ENCODE measurements at regions not wholly inside any gene's neighbourhood (a gene's known extent, or its start where the extent isn't known, plus 50 kb on each side); places are given as distances from the start of the nearest gene placed in this dataset.

DNA sequence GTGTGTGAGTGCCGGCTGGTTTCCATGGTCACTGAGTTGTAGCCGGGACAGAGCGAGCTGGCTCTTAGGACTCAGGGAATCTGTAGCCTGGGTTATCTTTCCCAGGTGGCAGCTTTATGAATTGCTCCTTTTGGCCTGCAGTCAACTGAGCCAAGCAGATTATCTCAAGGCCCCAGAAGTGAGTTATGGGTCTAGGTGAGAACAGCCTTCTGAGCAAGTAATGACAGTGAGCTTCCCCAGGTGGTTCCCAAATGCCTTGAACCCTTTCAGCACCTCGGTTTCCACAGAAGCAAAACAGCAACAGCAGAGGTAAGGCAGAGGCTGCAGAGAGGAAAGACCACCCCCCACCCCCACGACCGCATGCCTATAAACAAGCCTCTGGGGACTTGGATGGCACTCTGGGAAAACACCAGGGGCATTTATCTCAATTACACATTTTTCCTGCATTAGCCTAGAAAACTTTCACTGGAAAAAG is 56.7 kb upstream of the DGKG start:
- intact Hi-C loops (cut with DNase I), result no loop called here
- H3K4me3 ChIP-seq, result no peak overlapping the region
- H3K4me1 ChIP-seq, result peaks cover 13% of the 10 kb centered on the region
- H3K27ac ChIP-seq, result no peak overlapping the region
- no peaks in the 10 kb centered on the region for H3K27me3 ChIP-seq (ENCODE audit: low read depth)
- H3K36me3 ChIP-seq, result no peaks in the 10 kb centered on the region
- TF ChIP-seq, protein P1, sequence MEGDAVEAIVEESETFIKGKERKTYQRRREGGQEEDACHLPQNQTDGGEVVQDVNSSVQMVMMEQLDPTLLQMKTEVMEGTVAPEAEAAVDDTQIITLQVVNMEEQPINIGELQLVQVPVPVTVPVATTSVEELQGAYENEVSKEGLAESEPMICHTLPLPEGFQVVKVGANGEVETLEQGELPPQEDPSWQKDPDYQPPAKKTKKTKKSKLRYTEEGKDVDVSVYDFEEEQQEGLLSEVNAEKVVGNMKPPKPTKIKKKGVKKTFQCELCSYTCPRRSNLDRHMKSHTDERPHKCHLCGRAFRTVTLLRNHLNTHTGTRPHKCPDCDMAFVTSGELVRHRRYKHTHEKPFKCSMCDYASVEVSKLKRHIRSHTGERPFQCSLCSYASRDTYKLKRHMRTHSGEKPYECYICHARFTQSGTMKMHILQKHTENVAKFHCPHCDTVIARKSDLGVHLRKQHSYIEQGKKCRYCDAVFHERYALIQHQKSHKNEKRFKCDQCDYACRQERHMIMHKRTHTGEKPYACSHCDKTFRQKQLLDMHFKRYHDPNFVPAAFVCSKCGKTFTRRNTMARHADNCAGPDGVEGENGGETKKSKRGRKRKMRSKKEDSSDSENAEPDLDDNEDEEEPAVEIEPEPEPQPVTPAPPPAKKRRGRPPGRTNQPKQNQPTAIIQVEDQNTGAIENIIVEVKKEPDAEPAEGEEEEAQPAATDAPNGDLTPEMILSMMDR (IDR thresholded peaks at IDR 0.05), result no peak
- H3K9me3 ChIP-seq, result no peaks in the 10 kb centered on the region
- ATAC-seq (no peak), DNase-seq (no peak)

DNA sequence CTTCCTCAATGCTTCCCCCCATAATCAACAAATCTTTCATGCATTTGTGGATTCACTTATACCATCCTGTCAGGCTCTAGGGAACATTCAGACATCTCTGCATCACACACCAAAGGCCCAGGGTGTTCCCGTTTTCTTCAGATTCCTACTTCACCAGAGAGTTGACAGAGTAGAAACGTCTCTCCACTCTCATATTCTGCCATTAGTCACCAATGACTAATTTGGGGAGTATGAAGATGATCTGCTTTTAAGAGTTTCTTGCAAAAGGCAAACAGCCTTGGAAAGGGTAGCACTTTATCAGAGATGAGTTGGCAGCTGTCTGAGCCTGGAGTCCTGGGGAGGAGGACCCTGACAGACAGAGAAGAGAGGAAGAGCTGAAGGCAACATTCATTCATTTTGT is 55.8 kb upstream of the DGKG start:
- ATAC-seq (no peak), DNase-seq (no peak)
- intact Hi-C loops (cut with DNase I), result no loop called here
- Histone ChIP-seq H3K4me3 (no peak overlapping the region), H3K9me3 (no peaks in the 10 kb centered on the region), H3K4me1 (peaks cover 20% of the 10 kb centered on the region), H3K36me3 (no peaks in the 10 kb centered on the region), H3K27me3 (ENCODE audit: low read depth) (no peaks in the 10 kb centered on the region), H3K27ac (no peak overlapping the region)
- TF ChIP-seq, protein P1 (IDR thresholded peaks at IDR 0.05), result no peak

DNA sequence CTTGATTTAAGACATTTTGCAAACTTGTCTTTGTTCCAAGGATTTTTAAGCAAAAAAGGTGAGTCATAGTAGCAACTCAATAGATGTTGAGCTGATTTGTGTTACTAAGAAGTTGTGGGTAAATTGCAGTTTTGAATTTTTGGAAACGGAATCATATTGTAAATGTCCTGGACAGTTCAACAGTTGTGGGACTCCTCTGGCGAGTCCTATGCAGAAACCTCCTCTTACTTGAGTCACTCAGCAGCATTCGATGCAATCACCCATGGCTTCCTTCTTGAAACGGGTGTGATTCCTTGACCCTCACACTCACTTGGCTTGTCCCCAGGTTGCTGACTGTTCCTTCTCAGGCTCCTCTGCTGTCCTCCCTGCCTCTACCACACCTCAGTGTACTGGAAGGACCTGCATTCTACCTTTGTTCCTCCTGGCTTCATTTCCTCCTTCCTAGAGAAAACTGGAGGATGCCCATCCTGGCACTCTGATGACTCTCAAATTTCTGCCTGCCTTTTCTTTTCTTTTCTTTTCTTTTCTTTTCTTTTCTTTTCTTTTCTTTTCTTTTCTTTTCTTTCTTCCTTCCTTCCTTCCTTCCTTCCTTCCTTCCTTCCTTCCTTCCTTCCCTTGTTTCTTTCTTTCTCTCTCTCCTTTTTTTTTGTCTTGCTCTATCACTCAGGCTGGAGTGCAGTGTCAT is 52.8 kb upstream of the DGKG start:
- DNase-seq (no peak), ATAC-seq (peak in 1 of 2 donors; percentile 24)
- no peaks in the 10 kb centered on the region for H3K36me3 ChIP-seq
- no peaks in the 10 kb centered on the region for H3K27me3 ChIP-seq (ENCODE audit: low read depth)
- TF ChIP-seq, protein P1 (IDR thresholded peaks at IDR 0.05), result no peak
- H3K4me1 ChIP-seq, result peaks cover 20% of the 10 kb centered on the region
- intact Hi-C loops (cut with DNase I), result no loop called here
- H3K27ac ChIP-seq, result no peak overlapping the region
- H3K9me3 ChIP-seq, result no peaks in the 10 kb centered on the region
- no peak overlapping the region for H3K4me3 ChIP-seq

DNA sequence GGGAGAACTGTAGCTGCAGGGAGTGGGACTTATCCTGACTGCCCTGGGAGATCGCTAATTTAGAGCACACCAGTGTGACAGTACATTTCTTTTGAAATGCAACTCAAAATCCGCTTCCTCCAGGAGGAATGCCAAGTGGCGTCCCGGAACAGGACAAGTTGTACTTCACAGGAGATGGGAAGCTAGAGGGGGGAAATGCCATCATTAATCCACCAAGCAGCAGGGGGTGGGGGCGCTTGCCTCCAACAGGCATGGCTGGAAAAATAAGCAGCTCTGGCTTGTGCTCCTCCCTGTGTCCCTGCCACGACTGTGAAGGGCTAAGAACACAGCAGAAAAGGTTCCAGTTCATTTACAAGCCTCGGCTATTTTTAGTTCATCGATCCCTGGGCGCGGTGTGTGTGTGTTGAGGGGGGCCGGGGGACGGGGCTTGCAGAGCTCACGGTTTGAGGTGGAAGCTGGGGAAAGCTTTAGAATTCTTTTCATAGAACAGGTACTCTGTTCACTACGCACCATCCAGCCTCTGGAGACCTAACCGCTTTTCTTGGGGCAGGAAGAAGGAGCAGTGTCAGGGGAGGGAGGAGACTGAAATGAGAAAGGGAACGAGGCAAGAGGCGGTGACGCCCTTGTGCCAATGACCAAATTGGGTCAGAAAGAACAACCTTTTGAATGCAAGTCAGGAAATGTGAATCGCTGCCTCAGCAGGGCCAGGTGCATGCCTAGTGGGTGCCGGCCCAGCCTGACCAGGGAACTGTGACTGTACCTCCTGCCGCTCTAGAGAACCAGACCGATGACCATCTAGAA is 51.8 kb upstream of the DGKG start:
- peak; percentile 57 to 74 for ATAC-seq
- H3K36me3 ChIP-seq, result no peaks in the 10 kb centered on the region
- H3K27ac ChIP-seq, result peak overlapping the region; percentile 21
- peaks cover 20% of the 10 kb centered on the region for H3K4me1 ChIP-seq
- H3K4me3 ChIP-seq, result peak overlapping the region; percentile 43
- H3K9me3 ChIP-seq, result no peaks in the 10 kb centered on the region
- intact Hi-C loops (cut with DNase I), result no loop called here
- H3K27me3 ChIP-seq (ENCODE audit: low read depth), result no peaks in the 10 kb centered on the region
- TF ChIP-seq, protein P1 (IDR thresholded peaks at IDR 0.05), result no peak
- peak; percentile 51 for DNase-seq

DNA sequence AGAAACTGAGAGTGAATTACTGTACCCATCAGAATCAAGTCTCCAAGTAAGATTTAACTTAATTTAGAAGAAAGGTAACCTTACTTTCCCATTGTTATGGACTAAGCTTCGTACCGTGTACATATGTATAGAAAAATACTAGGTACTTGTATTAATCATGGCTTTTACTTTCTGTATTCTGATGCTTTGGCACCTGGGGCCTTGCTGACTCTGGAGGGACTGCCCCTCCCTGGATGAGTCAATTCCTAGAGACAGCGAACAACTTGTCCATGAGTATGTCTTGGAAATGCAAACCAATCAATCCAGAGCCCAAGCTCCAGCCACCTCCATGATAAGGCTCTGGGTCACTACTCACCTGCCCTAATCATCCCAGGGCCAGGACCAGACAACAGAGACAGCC is 50.0 kb upstream of the DGKG start:
- intact Hi-C loops (cut with DNase I), result no loop called here
- Histone ChIP-seq H3K4me3 (no peak overlapping the region), H3K36me3 (no peaks in the 10 kb centered on the region), H3K4me1 (peaks cover 20% of the 10 kb centered on the region), H3K9me3 (no peaks in the 10 kb centered on the region), H3K27me3 (ENCODE audit: low read depth) (no peaks in the 10 kb centered on the region), H3K27ac (no peak overlapping the region)
- TF ChIP-seq, protein P1 (IDR thresholded peaks at IDR 0.05), result no peak
- ATAC-seq (no peak), DNase-seq (no peak)
